ENCODE measurements at regions not wholly inside any gene's neighbourhood (a gene's known extent, or its start where the extent isn't known, plus 50 kb on each side); places are given as distances from the start of the nearest gene placed in this dataset.
A peak's percentile ranks its signal among the peaks of the same experiment; 100 is the strongest.

DNA sequence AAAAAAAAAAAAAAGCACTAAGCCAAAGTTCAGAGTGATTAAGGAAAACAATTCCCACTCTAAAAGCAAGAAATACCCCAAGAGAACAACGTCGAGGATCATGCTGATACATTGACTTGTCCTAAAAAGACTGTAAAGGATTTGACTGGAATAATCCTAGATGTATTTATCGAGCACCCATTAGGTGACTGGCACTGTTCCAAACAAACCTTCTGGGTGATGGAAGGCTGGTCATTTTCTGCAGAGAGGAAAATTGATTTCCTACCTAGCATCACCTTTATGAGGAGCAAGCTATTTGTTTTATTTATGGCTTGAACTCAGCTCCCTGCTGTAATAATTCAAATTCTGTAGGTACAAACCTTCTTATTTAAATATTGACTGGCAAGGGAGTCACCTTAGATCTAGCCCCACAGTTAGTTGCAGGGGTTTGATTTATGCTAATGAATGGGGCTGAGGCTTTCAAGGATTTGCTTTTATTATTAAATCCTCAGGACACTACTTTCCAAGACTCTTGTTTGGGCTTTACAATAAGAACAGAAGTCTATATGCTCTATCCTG lies 471.0 kb downstream of the OLFM4 start:
- no peak for DNase-seq (ENCODE audit: low spot score)

DNA sequence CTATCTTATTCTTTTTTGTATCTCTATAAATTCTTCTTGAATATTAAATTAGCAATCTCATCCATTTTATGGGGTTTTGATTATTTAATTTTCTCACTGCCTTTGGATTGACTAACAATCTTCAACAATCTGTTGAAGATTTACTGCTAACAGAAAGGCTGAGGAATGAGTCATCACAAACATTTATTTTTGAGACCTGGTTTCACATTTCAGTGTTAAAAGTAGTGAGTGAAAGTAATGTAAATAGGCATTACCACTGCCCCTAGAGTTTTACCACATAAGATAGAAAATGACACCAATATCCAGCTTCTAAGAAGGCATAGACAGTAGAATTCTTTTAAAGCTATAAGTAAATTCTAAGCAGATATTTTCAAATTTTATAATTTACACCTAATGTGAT lies 472.8 kb downstream of the OLFM4 start:
- DNase-seq (ENCODE audit: low spot score): no peak

DNA sequence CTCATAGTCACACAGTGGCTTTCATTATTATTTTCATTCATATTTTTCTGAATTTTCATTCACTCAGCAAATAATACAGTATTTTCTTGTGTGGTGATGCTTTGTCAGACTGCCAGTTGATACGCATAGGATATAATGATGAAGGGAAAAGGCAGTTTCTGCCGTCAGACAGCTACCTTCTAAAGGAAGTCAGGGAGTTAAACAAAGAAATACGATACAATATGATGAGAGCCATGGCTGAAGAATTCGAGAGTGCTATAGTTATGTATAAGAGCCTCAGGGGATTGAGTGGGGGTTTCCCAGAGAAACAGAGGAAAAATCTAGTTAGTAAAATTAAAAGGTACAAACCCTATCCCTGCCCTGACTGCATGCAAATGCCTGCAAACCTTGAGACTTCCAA lies 479.1 kb downstream of the OLFM4 start:
- no peak for DNase-seq (ENCODE audit: low spot score)

DNA sequence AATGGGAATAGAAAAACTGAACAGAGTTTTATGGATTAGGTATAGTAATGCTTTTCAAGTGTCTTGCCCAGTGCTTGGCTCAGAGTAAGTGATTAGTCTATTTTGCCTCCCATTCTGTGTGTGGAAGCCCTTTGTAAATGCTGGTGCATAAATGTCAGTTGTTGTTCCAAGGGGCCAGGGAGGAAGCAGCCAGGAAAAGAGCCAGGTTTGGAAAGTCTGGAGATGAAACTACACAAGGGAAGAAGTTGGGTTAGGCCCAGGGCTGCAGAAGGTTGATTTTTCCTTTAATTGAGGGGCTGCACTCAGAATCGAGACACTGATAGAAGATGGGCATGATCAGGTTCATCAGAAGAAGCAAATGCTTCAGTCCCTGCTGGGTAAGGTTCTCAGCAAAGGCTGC lies 484.0 kb downstream of the OLFM4 start:
- DNase-seq (ENCODE audit: low spot score): no peak

DNA sequence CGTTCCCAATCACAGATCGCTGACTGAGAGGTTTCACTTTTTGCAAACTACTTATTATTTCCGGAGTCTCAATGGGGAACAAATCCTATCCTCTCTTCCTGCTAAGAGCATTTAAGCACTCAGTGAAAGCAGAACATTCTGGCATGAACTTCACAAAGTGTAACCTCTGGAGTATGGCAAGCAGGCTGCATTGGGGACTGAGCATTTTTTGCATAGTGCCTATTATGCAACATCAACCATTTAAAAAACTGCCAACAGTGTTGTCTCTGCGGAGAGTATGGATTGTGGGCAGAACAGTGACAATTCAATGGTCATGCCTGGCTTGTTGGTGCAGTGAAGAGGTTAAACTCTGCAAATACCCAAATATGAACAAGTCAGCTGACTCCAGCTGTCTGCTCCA lies 484.6 kb downstream of the OLFM4 start:
- no peak for DNase-seq (ENCODE audit: low spot score)

DNA sequence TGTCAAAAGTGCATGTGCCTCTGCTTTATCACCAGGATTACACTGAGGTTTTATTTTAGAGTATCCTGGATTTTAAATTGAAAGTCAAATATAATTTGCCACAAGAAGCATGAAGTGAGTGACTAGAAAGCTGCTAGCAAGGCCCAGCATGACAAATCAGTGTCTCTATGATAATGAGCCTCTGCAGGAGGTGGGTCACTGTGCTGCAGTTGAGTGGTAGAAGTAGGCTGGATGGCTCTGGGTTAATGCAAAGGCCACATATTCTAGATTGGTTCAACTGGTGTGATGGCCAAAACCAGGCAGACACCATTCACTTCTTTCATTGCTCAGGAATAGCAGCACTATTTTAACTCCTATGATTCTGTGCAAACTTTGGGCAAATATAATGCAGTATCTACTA lies 491.5 kb downstream of the OLFM4 start:
- no peak for DNase-seq (ENCODE audit: low spot score)

DNA sequence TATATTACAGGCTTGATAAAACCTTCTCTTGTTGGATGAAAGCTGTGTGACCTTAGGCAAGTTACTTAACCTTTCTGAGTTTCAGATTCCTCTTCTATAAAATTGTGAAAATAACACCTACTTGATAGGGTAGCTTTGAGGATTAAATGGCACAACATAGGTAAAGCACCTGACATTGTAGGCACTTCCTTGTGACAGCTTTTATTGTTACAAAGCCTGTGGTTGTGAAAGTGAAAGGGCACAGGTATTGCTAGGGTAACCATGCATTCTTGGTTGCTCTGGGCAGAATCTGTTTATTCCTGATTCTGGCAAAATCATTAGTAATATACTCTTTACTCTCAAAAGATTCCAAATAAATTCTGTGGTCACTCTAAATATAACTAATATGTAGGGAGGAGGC lies 493.4 kb downstream of the OLFM4 start:
- DNase-seq (ENCODE audit: low spot score): no peak

DNA sequence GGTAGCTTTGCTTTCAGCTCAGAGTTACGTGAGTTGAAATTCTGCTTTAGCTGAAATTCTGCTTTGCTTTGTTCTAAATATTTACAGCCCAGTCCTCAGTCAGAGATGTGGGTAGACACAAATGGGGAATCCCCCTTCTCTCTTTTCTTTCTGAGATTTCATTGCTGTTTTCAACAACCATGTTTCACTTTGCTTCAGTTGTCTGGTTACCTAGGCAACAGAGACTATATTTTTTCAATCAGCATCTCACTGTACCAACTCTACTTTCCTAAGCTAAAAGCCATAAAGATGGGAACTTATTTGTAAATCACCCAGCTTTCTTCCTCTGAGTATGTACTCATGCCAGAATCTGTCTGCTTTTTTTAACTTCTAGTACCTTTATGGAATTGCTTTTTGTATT lies 509.0 kb downstream of the OLFM4 start:
- DNase-seq (ENCODE audit: low spot score): no peak

DNA sequence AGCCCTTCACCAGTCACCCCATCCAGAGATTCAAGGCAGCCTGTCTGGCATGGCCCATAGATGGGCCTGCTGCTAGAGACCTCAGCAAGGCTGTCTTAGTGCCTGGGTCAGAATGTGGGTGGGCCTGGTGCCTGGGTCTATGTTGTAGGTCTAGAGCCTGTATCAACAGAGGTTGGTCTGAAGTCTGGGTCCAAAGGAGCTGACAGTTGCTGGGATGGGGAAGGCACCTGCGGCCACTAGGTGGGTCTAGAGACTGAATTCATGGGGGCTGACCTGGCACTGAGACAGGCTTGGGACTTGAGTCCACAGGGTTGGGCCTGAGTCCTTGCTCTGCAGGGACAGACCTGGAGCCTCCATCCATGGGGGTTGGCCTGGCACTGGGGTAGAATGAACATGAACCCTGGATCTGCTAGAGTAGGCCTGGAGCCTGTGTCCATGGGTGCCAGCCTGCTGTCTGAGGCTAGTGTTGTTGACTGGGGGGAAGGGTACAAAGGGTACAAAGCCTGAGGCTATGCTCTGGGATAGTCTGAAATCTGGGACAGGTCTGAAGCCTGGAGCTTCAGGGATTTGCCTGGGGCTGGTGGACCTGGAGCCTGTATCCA lies 516.8 kb downstream of the OLFM4 start:
- DNase-seq (ENCODE audit: low spot score): no peak

DNA sequence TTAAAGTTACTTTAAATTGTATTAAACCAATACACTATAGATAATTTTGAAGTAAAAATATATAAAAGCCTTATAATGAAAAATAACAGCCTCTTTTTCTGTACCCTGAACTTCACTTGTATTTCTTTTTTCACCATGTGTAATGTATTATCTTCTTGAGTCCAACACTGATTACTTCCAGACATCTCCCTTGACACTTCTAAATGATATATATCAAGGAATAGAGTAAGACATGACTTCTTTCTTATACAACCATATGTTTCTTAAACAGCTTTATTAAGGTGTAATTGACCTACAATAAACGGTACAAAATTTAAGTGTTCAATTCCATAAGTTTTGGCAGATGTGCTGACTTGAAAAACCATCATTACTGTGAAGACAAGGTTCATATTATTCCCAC lies 531.9 kb downstream of the OLFM4 start:
- DNase-seq (ENCODE audit: low spot score): no peak

DNA sequence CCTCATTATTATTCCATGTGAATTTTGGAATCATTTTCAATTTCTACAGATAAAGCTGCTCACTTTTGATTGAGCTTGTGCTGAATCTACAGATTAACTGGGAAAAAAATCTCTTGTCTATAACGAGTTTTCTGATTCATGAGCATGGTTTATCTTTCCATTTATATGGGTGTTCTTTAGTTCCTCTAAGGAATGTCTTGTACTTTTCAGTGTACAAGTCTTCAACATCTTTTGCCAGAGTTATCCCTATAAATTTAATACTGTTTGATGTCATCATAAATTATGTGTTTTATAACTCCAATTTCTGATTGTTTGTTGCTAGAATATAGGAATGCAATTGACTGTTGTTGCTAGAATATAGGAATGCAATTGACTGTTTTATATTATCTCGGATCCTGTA lies 533.8 kb downstream of the OLFM4 start:
- DNase-seq (ENCODE audit: low spot score): no peak

DNA sequence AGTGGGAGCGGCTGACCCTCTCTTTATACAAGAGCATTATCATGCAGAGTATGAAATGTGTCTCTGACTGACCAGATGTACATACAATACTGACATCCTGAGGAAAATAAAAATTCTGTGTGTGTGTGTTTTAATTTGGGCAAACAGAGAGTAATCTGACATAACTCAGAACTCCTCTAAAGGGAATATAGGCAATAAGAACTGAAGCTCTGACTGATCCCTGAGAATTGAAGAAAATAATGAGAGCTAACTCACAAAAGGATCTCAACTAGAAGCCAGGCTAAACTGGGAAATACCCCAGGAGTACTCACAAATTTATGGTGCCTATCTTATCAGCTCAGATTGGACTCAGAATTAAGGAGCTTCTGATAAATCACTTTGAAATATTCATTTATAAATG lies 539.9 kb downstream of the OLFM4 start:
- DNase-seq (ENCODE audit: low spot score): no peak

DNA sequence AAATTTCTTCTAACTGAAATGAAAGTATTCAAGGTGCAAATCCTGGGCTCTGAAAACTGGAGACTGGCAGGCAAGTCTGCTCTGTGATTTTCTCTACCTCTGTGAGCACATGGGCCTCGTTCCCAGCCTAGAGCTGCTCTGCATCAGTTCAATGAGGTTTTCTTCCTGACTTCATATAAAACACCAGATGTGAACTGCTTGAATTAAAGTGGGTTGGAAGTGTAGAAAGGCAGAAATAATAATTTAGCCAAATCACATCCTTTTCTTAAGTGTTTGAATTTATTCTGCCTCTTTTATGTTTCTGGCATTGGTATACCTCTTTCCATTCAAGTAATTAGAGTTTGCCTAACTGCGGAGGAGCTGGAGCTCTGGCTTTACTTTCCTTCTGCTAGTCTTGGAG lies 540.8 kb downstream of the OLFM4 start:
- DNase-seq (ENCODE audit: low spot score): no peak

DNA sequence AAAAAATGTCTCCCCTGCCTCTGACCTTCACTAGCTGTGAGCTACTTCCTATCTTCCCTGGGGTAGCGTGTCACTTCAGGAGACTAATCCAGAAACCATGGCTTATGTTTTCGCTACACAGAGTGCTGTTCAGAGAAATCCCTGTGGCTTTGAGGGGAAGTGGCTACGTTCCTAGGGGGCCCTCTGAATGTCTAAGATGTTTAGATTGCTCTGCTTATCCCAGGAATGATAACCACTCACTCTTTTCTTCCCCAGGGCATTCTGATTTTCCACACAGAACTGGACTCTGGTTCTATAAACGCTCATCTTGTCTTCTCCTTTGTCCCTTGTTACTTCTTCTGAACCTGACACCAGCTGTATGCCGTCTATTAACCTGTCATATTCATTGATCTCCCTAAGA lies 572.5 kb downstream of the OLFM4 start:
- DNase-seq (ENCODE audit: low spot score): no peak

DNA sequence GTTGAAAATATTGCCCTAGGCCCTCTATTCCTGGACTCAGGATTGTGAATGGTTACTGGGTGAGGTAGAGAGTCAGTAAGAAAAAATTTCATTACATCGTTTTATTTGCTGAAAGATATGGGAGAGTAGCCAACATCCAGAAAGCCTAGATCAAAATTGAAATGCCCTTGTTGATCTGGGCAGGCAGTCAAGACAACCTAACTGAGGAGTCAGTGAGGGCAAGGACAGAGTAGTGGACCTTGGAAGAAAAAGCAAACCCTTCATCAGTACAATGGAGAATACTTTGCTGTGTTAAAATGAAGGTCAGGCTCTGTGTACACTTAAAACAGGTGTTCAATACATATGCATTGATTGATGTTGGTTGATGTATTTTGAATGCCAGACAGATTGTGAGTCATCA lies 576.7 kb downstream of the OLFM4 start:
- DNase-seq (ENCODE audit: low spot score): peak; percentile 75

DNA sequence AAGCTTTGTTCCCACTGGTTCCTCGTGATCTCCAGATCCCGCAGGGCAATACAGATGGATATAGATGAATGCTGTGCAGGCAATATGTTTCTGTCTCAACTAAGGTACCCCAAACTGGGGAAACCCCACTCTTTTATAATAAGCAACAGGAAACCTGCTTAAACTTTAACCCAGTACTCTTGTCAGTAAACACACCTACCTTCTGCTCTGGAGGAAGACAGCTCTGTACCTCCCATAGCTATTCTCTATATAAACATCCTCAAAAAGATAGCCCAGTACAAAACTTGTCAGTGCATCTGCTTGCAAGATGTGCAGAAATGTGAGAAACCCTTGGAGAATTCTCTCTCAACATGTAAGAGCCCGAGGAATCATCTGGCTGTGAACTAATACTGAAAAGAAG lies 583.6 kb downstream of the OLFM4 start:
- no peak for DNase-seq (ENCODE audit: low spot score)

DNA sequence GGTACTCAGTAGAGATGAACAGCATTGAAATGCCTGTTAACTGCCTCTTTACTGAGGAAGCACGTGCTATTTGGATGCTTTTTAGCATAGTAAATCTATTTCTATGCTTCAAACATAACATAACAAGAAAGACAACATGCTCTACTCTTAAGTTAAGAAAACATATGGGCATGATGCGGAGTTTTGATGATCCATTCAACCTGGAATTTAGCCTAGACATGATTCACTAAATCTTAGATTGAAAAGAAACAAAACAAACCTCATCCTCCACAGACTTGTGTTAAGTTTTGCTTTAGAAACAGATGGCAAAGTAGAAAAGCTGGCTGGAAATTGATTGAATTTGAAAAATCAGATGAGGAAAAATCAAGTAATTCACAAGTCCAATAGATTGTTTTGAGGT lies 593.8 kb downstream of the OLFM4 start:
- DNase-seq (ENCODE audit: low spot score): no peak

DNA sequence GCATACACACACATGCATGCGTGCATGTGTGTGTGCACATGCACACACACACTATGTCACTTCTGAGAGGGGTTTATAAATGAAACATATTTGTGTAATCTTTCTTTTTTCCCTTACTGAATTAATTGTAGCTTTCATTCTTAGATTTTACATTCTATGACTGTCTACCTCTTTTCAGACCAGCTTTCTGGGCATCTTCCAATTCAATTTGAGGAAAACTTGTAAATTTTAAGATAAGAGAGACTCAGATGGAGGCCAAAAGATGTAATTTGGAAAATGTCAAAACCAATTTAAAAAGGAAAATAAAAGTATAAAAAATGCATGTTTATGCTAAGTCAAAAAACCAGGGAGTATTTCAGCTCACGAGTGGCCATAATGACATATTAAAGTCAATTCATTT lies 594.5 kb downstream of the OLFM4 start:
- DNase-seq (ENCODE audit: low spot score): no peak

DNA sequence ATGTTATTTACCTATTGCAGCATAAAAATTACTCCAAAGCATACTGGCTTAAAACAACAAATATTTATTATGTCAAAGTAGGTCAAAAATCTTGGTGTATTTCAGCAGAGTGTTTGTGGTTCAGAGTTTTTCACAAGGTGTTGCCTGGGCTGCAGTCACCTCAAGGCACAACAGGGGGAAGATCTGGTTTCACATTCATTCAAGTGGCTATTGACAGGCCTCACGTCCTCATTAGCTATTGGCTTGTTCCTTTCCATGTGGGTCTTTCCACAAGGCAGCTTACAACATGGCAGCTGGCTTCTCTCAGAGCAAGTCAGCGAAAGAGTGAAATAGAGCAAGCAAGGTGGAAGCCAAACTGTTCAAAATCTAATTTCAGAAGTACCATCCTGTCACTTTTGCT lies 602.9 kb downstream of the OLFM4 start:
- no peak for DNase-seq (ENCODE audit: low spot score)

DNA sequence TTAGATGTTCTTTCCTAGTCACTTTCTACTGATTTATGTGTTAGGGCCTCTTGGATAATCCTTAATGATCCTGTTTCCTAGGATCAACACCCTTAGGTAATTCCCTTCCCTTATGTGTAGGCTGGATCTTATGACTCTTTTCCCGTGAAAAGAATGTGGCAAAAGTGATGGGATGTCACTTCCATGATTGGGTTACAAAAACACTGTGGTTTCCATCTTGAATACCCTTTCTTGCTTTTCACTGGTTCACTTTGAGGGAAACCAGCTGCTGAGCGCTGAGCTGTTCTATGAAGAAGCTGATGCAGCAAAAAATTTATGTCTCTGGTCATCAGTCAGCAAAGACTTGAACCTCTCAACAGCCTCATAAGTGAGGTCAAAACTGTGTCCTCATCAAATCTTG lies 609.4 kb downstream of the OLFM4 start:
- DNase-seq (ENCODE audit: low spot score): no peak

DNA sequence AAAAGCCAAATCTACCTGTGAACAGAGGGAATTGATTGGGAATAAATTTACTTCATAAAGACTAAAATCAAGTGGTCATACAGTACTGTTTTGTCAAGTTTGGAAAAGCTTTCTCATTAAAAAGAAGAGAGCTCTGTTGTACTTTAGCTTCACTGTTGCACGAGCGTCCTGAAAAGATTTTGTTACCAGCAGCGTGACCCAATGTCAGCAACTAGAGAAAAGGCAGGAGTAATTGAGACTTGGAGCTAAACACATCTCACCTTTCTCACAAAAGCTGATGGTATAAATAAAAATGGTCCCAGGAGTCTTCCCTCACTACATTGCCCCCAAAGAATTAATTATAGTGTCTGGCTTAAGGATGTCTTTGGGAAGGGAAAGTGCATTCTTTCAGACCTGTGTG lies 613.7 kb downstream of the OLFM4 start:
- DNase-seq (ENCODE audit: low spot score): no peak

DNA sequence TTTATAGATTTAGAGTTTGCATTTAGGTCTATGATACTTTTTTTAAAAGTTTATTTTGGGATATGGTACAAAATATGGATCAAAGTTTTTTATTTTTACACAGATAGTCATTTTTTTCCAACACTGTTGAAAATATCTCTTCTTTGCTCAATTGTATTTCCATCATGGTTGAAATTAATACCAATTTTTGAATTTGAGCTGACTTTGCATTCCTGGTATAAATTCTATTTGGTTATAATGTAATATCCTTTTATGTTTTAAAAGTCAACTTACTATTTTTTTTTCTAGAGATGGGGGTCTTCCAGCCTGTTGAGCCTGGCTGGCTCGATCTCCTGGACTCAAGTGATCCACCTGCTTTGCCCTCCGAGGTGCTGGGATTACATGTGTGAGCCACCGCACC lies 620.1 kb downstream of the OLFM4 start:
- no peak for DNase-seq (ENCODE audit: low spot score)

DNA sequence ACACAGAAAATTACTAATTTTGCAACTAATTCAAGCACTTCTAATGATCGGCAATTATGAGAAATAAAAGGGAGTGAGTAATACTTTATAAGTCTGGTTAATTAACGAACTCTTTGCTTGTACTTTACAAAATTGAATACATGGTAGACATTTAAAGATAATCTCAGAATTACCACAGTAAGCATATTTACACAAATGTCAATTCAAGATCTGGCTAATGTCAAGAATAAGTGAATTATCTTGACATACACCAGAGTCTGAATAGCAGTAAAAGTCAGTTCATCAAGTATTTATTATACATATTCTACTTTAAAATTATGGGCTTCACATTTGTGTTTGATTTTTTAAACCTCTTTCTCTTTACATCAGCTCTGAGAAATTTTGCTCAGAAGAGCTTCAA lies 643.4 kb downstream of the OLFM4 start:
- DNase-seq (ENCODE audit: low spot score): no peak

DNA sequence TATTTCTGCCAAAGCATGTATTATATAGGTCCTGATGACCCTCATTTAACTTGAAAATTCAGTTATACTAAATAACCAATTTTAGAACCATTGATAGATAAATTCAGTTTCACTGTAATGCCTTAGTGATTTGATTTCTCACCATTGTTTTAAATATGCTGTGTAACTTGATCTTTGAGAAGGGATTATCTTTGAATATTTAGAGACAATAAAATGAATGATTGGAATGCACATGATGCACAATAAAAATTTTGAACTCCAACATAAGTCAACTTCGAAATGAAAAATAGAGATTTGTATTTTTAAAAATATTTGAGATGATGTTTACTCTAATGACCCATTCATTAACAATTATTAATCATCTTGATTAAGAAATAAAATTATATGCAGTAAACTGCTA lies 654.5 kb downstream of the OLFM4 start:
- no peak for DNase-seq (ENCODE audit: low spot score)

DNA sequence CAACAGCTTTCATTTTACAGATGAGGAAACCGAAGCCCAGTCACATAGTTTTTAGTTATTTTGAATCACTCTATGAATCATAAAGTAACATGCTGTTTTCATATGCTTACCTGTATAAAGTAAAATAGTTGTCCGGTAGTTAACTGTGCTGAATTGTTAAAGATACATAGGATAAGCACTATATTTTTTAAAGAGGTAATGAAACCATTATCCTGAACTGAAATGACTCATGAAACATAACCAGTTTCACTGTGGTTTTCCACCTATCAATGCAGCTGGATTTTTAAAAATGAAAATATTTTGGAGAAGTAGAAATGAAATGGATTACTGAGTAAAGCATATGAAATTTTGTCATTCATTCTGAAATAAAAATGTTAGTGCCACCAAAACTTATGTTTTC lies 655.0 kb downstream of the OLFM4 start:
- DNase-seq (ENCODE audit: low spot score): no peak

Measured in mucosa of gallbladder (tissue), 1 donor.